ENCODE measurements at regions not wholly inside any gene's neighbourhood (a gene's known extent, or its start where the extent isn't known, plus 50 kb on each side); places are given as distances from the start of the nearest gene placed in this dataset.

GRCh38 chr5:105762728-105763127, 1908.0 kb downstream of the EFNA5 start:
- H3K9ac ChIP-seq (ENCODE audit: control insufficient read depth, extremely low read depth, insufficient read depth, low read length): no peak overlapping the region
- peaks cover 2% of the 10 kb centered on the region for H3K9me3 ChIP-seq (ENCODE audit: control insufficient read depth, low read depth, low read length)
- FAIRE-seq (no peak), DNase-seq (ENCODE audit: low read depth, low spot score) (no peak)
- H3K27ac ChIP-seq (ENCODE audit: control insufficient read depth, insufficient read depth, low read length): no peak overlapping the region
- no peaks in the 10 kb centered on the region for H3K27me3 ChIP-seq (ENCODE audit: control insufficient read depth, extremely low read depth, insufficient read depth, low read length)
- H3K4me2 ChIP-seq (ENCODE audit: control insufficient read depth, extremely low read depth, insufficient read depth, low read depth, low read length): no peak overlapping the region
- dilution Hi-C loops (cut with MboI; ENCODE audit: extremely low pct_ligation_motif_present, low sequenced_read_pairs): no loop called here
- no peaks in the 10 kb centered on the region for H3K79me2 ChIP-seq (ENCODE audit: control insufficient read depth, insufficient read depth, low read length)
- H2AFZ ChIP-seq (ENCODE audit: control insufficient read depth, low read length): no peak overlapping the region
- TF ChIP-seq EZH2 (IDR thresholded peaks at IDR 0.05; ENCODE audit: low read length): no peak
- no peak for TF ChIP-seq CTCF (optimal IDR thresholded peaks at IDR 0.05 in 1 of 3, IDR thresholded peaks at IDR 0.05 in 1 of 3, conservative IDR thresholded peaks at IDR 0.05 in 1 of 3; ENCODE audit: extremely low read depth in 1 of 3, insufficient read depth in 2 of 3, low read length in 3 of 3)
- no peak overlapping the region for H3K4me3 ChIP-seq (ENCODE audit: control insufficient read depth in 2 of 3, extremely low read depth in 1 of 3, insufficient read depth in 2 of 3, low read depth in 1 of 3, low read length in 3 of 3)
- no peaks in the 10 kb centered on the region for H3K9me1 ChIP-seq (ENCODE audit: control insufficient read depth, extremely low read depth, insufficient read depth, low read length)
- no peaks in the 10 kb centered on the region for H3K36me3 ChIP-seq (ENCODE audit: control insufficient read depth in 2 of 2, extremely low read depth in 1 of 2, insufficient read depth in 2 of 2, low read length in 2 of 2)
- H4K20me1 ChIP-seq (ENCODE audit: control insufficient read depth, extremely low read depth, insufficient read depth, low read length): no peaks in the 10 kb centered on the region
- H3K4me1 ChIP-seq (ENCODE audit: control insufficient read depth, extremely low read depth, insufficient read depth, low read length): no peaks in the 10 kb centered on the region

GRCh38 chr5:105754056-105754455, 1916.7 kb downstream of the EFNA5 start:
- no peak overlapping the region for H3K4me3 ChIP-seq (ENCODE audit: control insufficient read depth in 2 of 3, extremely low read depth in 1 of 3, insufficient read depth in 2 of 3, low read depth in 1 of 3, low read length in 3 of 3)
- TF ChIP-seq CTCF (optimal IDR thresholded peaks at IDR 0.05 in 1 of 3, IDR thresholded peaks at IDR 0.05 in 1 of 3, conservative IDR thresholded peaks at IDR 0.05 in 1 of 3; ENCODE audit: extremely low read depth in 1 of 3, insufficient read depth in 2 of 3, low read length in 3 of 3) (no peak), EZH2 (IDR thresholded peaks at IDR 0.05; ENCODE audit: low read length) (no peak)
- no peaks in the 10 kb centered on the region for H3K36me3 ChIP-seq (ENCODE audit: control insufficient read depth in 2 of 2, extremely low read depth in 1 of 2, insufficient read depth in 2 of 2, low read length in 2 of 2)
- dilution Hi-C loops (cut with MboI; ENCODE audit: extremely low pct_ligation_motif_present, low sequenced_read_pairs): no loop called here
- no peak overlapping the region for H3K9ac ChIP-seq (ENCODE audit: control insufficient read depth, extremely low read depth, insufficient read depth, low read length)
- H3K4me1 ChIP-seq (ENCODE audit: control insufficient read depth, extremely low read depth, insufficient read depth, low read length): no peaks in the 10 kb centered on the region
- FAIRE-seq (no peak), DNase-seq (ENCODE audit: low read depth, low spot score) (no peak)
- no peaks in the 10 kb centered on the region for H3K27me3 ChIP-seq (ENCODE audit: control insufficient read depth, extremely low read depth, insufficient read depth, low read length)
- H4K20me1 ChIP-seq (ENCODE audit: control insufficient read depth, extremely low read depth, insufficient read depth, low read length): no peaks in the 10 kb centered on the region
- H3K4me2 ChIP-seq (ENCODE audit: control insufficient read depth, extremely low read depth, insufficient read depth, low read depth, low read length): no peak overlapping the region
- no peaks in the 10 kb centered on the region for H3K79me2 ChIP-seq (ENCODE audit: control insufficient read depth, insufficient read depth, low read length)
- no peak overlapping the region for H2AFZ ChIP-seq (ENCODE audit: control insufficient read depth, low read length)
- H3K9me1 ChIP-seq (ENCODE audit: control insufficient read depth, extremely low read depth, insufficient read depth, low read length): no peaks in the 10 kb centered on the region
- peaks cover 1% of the 10 kb centered on the region for H3K9me3 ChIP-seq (ENCODE audit: control insufficient read depth, low read depth, low read length)
- no peak overlapping the region for H3K27ac ChIP-seq (ENCODE audit: control insufficient read depth, insufficient read depth, low read length)
